ENCODE measurements at regions not wholly inside any gene's neighbourhood (a gene's known extent, or its start where the extent isn't known, plus 50 kb on each side); places are given as distances from the start of the nearest gene placed in this dataset.

DNA sequence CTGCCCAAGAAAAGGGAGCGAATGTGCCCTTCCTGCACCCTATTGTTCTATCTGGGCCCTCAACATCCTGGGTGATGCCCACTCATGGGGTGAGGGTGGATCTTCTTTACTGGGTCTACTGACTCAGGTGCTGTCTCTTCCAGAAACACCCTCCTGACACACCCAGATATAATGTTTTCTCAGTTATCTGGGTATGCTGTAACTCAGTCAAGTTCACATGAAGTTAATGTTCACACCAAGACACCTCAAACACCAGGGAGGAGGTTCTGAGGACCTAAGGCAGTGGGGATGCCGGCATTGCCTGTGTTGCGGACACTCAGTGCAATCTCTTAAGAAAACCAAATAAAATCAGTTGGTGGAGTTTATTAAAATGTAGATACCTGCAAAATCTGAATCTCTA is 500.9 kb downstream of the BCL11A start:
- DNase-seq, result no peak

DNA sequence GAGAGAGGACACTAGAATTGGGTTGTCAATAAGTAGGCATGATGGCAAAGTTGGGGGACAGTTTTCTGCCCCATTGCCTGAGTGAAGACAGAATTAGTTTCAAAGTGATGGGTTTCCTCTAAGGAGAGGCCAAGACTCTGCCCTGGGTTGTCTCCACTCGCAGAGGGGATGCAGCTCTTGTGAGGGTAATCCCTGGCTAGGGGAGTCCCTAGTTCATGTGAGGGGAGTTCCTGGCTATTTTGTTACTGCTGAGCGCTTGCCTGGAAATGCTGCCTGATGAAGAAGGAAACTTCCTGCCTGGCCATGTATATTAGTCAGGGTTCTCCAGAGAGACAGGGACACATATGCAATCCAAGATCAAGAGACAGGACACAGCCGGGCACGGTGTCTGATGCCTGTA is 501.5 kb downstream of the BCL11A start:
- DNase-seq, result no peak

- DNase-seq, result no peak
Measured at GRCh38 chr2:60047944-60048525, 505.4 kb downstream of the BCL11A start.

- DNase-seq, result no peak
Measured at GRCh38 chr2:60047347-60047746, 506.1 kb downstream of the BCL11A start.

- no peak for DNase-seq
Measured at GRCh38 chr2:60046529-60046928, 506.9 kb downstream of the BCL11A start.

DNA sequence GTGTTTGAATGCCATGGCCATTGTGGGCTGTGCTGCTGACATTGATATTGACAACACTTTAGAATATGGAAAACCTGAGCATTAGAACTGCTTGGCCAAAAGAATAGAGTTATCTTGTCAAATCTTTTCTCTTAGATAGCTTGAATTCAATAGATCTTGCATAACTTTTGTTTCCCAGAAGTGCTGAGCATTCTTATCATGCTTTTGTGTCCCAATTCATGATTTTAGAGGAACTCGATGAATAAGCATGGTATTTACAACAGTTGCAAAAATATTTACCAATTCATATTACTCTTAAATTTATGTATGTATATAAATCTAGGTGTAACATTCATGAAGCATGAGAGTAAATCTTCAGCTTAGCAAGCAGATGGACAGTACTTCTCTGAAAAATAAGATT is 508.0 kb downstream of the BCL11A start:
- no peak for DNase-seq

DNA sequence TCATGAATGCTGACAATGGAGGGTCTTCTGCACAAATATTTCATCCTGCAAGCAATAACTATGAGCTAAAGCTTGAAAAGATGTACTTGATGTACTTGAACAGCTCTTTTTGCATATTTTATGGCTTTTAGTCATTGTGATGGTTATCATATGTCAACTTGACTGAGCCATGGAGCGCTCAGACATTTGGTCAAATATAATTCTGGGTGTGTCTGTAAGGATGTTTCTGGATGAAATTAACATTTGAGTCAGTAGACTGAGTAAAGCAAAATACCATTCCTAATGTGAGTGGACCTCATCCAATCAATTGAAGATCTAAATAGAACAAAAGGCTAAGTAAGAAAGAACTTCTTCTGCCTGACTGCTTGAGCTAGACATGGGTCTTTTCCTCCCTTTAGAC is 509.0 kb downstream of the BCL11A start:
- DNase-seq, result no peak

GRCh38 chr2:60042023-60042422 is 511.4 kb downstream of the BCL11A start:
- no peak for DNase-seq

DNA sequence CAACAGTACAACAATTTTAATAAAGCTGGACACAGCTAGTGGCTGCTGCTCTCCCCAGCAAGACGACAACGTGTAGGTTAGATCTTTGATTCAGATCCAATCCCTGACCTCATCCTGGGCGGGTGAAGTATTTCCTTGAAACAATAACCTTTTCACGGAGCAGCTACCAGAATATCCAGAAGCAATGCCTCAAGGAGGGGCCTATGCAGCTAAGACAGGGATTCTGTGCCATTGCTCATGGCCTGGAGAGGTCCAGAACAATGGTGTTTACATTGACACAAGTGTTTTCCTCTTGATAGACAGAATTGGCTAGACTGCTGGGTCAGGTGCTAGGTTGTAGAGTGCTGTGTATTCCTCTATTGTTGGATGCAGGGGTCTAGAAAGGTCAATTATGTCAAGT is 520.1 kb downstream of the BCL11A start:
- no peak for DNase-seq

DNA sequence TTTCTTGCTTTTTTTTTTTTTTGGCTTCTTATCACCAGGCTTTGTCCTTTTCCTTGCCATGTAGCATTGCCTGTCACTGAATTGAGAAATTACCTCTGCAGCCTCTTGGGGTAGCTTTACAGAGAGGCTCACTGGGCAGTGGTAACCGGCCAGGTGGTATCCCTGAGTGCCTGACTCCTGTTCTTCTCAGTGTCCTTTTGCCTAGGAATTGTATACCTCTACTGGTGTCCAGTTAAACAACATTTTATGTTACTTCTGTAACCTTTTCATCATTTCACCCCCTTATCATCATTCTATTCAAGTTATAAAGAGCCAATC is 523.9 kb downstream of the BCL11A start:
- no peak for DNase-seq

DNA sequence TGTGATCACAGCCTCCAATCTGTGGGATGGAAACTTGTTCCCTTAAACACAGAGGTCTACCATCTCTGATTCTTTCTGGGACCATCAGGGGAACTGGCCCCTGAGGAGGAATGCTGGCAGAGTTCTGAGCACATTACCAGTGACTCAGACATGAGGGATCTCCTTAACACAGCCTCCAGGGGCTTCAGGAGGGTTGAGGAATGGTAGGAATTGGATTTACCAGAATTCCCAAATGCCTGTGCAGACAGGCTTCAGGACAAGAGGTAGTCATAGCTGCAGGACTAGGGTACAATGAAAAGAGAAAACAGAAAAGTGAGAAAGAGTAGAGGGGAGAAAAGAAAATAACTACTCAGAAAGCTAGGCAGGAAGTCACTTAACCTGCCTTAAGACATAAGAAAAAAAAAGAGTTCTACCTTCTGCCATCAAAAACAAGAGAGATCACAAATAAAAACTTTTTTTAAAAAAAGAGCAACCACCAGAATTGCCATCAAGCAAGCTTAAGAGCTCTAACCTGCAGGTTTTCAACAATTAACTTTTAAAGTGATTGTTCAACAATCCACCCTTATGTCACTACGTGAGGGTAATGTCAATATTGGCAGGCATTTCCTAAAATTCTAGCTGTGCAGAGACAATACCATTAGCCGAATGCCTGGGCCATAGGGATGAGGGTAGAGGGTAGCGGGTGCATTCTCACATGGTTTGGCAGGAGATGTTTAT is 524.4 kb downstream of the BCL11A start:
- DNase-seq, result no peak

GRCh38 chr2:60025496-60025895 is 528.0 kb downstream of the BCL11A start:
- DNase-seq, result no peak

DNA sequence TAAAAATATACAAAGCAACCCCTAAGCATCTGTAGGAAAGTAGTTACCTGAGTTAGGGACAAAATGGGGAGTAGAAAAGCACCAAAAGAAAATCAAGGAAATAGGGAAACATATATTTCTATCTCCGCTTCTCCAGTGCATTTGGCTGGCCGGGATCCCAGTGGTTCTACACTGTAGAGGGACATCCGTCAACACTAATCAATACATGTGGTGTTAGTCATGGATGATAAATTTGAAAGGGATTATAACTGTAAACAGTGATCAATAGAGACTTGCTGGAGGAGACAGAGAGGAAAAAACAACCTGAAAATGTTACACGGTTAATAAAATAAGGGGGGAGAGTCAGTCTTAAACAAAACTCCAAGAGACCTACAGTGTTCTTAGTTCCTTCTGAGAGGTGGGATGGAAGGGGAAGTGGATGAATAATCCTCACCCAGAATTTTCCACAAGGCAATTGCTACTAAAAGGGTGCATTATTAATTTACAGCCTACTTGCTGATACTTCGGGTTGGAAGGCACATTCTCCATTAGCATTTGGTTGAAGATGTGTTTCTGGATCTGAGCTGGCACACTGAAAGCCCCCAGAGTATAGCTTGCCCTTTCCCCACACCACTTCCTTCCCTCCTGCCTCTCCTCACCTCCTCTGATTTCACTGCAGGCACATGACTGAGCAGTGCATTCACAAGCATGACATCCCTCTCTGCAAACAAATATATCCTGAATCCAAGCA is 530.0 kb downstream of the BCL11A start:
- DNase-seq, result no peak

DNA sequence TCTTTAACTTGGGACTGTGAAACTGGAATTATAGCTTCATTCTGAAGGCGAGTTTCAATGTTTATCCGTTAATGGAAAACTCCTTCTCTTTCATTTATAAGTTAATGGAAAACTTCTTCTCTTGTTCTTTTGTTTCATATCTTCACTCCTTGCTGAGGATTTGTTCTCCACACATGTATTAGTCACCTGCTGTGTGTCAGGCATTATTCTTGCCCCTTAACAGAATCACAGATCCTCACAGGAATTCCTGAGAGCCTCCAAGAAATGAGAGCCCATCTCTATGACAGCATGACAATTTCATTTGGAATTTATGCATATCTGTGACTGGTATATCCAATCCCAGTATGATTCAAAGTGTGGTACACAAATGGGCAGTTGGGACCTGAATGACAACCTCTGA is 545.8 kb downstream of the BCL11A start:
- no peak for DNase-seq

- no peak for DNase-seq
Measured at GRCh38 chr2:60003076-60003475, 550.4 kb downstream of the BCL11A start.

DNA sequence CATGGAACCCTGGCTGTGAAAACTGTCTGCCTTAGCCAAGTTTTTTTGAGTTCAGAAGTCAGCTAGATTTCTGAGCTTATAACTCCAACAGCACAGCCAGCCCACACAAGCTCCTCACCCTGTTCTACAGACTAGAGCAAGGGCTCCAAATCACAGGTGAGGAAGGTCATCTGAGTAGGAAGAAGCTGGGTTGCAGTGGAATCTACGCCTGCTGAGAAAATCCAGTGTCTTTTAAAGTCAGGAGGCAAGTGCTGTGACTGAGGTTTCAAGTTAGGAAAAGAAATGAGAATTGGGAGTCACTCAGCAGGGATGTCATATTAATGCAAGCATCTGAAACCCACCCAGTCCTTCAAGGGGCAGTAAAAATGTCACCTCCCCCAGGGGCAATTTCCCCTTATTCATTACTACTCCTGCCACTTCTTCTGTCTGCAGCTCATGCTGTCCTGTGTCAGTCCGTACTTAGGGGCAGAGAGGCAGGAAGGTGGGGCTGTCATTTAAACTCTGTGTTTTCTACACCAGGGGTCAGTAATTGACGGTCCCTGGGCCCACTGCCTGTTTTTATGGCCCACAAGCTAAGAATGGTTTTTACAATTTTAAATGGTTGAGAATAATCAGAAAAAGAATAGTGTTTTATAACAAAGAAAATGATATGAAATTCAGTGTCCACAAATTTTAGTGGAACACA is 551.1 kb downstream of the BCL11A start:
- no peak for DNase-seq

GRCh38 chr2:60000686-60001085 is 552.8 kb downstream of the BCL11A start:
- DNase-seq, result no peak

DNA sequence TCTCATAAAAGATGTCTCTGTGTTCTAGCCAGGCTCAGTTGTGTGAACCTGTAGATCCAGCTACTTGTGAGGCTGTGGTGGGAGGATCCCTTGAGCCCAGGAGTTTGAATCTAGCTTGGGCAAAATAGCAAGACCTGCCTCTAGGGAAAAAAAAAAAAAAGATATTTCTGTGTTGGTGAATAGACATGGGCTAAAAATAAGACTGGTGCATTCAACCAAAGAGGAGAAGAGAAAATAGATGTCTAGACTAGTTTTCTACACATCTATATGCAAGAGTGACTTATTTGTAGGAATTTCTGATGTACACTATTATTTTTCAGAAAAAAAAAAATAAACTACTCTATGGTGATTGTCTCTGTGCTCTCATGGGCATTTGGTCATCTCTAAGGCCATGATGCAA is 555.1 kb downstream of the BCL11A start:
- no peak for DNase-seq

GRCh38 chr2:59997371-59997770 is 556.1 kb downstream of the BCL11A start:
- no peak for DNase-seq

- DNase-seq, result no peak
Measured at GRCh38 chr2:59996855-59997254, 556.6 kb downstream of the BCL11A start.

DNA sequence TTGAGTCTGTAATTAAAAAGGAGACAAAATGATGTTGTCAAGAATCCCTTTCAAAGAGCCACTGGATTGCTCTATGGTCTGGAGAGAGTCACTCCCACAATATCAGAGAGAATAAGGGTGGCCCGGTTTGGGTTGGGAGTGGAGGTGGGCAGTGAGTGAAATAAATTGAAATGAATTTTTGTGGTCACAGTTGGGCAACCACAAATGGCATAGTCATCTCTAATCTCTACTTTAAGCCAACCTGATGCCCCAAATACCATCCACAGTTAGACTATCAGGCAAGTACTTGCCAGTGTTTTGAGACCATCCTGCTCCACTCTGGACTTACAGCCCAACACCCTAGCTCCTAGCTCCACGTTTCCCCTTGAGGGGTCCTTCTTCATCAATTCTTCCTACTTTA is 559.7 kb downstream of the BCL11A start:
- no peak for DNase-seq

DNA sequence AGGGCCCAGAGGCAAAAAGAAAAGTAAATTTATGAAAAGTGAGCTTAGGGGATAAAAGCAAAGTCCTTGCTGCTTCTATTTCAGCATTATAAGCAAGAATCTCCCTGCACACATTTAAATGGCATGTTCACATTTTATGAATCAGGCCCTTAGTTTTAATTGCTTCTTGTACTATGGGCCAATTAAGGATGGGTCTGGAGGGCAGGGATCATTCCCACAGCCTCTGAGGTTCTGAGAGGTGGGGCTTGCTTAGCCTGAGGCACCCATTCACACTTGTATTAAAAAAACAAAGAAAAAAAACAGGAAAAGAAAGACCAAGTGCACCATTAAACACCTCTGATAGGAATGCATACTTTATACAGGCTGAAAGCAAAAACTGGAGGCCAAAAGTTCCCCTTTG is 565.1 kb downstream of the BCL11A start:
- DNase-seq, result no peak

DNA sequence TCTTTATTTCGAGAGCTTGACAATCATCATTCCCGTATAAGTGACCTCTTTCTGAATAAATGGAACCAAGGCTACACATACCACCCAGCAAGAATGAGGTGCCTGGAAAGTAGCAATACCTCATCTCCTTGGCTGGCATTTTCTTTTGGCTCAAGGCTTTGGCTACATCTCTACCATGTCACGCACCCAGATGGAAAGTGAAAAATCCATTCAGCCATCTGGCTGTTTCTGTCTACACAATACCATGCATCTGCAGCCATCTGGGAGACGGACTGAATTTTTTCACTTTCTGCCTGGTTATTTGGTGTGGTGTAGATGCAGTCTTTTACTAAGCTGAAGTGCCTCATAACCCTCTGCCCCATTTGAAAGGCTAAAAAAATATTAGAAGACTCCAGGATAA is 566.9 kb downstream of the BCL11A start:
- DNase-seq, result no peak
